ENCODE measurements at regions not wholly inside any gene's neighbourhood (a gene's known extent, or its start where the extent isn't known, plus 50 kb on each side); places are given as distances from the start of the nearest gene placed in this dataset.

DNA sequence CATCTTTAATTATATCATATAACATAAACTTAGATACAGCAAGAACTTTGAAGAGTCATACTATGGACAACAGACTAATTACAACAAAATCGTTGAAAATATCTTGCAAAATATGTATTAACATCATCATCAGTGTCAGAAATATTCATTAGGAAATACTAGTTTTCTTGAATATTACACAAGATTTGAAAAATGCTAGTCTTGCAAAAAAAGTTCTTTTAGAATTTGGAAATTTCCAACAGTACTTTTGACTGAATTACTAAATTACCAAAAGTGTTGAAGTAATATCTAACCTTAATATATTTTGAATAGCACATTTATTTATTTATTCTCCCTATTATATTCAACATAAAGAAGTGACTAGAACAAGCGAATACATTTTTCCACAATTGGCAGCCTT is 1224.8 kb upstream of the EYS start:
- POLR2A ChIA-PET (ENCODE audit: partially characterized antibody), result no interaction called here
- TF ChIP-seq, protein P1, sequence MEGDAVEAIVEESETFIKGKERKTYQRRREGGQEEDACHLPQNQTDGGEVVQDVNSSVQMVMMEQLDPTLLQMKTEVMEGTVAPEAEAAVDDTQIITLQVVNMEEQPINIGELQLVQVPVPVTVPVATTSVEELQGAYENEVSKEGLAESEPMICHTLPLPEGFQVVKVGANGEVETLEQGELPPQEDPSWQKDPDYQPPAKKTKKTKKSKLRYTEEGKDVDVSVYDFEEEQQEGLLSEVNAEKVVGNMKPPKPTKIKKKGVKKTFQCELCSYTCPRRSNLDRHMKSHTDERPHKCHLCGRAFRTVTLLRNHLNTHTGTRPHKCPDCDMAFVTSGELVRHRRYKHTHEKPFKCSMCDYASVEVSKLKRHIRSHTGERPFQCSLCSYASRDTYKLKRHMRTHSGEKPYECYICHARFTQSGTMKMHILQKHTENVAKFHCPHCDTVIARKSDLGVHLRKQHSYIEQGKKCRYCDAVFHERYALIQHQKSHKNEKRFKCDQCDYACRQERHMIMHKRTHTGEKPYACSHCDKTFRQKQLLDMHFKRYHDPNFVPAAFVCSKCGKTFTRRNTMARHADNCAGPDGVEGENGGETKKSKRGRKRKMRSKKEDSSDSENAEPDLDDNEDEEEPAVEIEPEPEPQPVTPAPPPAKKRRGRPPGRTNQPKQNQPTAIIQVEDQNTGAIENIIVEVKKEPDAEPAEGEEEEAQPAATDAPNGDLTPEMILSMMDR (IDR thresholded peaks at IDR 0.05; ENCODE audit: control extremely low read depth in 1 of 3, insufficient read depth in 1 of 3, low read depth in 1 of 3, low read length in 3 of 3), result no peak
- TF ChIP-seq KDM5A (IDR thresholded peaks at IDR 0.05; ENCODE audit: low read length), result no peak
- TF ChIP-seq EP300 (IDR thresholded peaks at IDR 0.05; ENCODE audit: borderline replicate concordance in 1 of 2, low read depth in 2 of 2, low read length in 2 of 2), result no peak
- no peak for TF ChIP-seq RAD21 (IDR thresholded peaks at IDR 0.05 in 1 of 2, conservative IDR thresholded peaks at IDR 0.05 in 1 of 2; ENCODE audit: low read depth in 2 of 2, low read length in 2 of 2)
- TF ChIP-seq TAF1 (IDR thresholded peaks at IDR 0.05; ENCODE audit: low read depth, low read length), result no peak
- no peak for TF ChIP-seq ASH2L (IDR thresholded peaks at IDR 0.05; ENCODE audit: low read length)
- no peak for TF ChIP-seq TCF12 (IDR thresholded peaks at IDR 0.05; ENCODE audit: low read depth, low read length)
- no peak for TF ChIP-seq POLR2A (IDR thresholded peaks at IDR 0.05; ENCODE audit: control extremely low read depth in 1 of 2, low read depth in 2 of 2, low read length in 2 of 2)
- no peak for TF ChIP-seq SUZ12 (IDR thresholded peaks at IDR 0.05; ENCODE audit: low read length)
- no peak for TF ChIP-seq SRF (IDR thresholded peaks at IDR 0.05; ENCODE audit: low read depth, low read length)
- TF ChIP-seq SP4 (IDR thresholded peaks at IDR 0.05; ENCODE audit: low read length), result no peak
- TF ChIP-seq RNF2 (IDR thresholded peaks at IDR 0.05; ENCODE audit: borderline replicate concordance, low read depth, low read length, missing control alignments, poor library complexity, severe bottlenecking), result no peak

More for the DNA sequence above, 1224.8 kb upstream of the EYS start:
- no peaks in the 10 kb centered on the region for H3K23me2 ChIP-seq (ENCODE audit: low read depth, low read length)
- no peak overlapping the region for H3K56ac ChIP-seq (replicated peaks; ENCODE audit: insufficient read length, low read depth, low read length)
- no peaks in the 10 kb centered on the region for H3K27me3 ChIP-seq (replicated peaks in 1 of 4; ENCODE audit: control insufficient read depth in 3 of 4, extremely low read depth in 1 of 4, insufficient read depth in 3 of 4, low read length in 3 of 4)
- no peak overlapping the region for H3K9ac ChIP-seq (replicated peaks in 1 of 4; ENCODE audit: extremely low read depth in 1 of 4, low read depth in 3 of 4, low read length in 3 of 4)
- 96% methylated on average over 2 of the region's 2 CpGs; no CpG with 5 or more reads in 1 of the 2 experiments for WGBS, 2 experiments (ENCODE audit: extremely low coverage in 1 of 2, insufficient coverage in 1 of 2, insufficient read length in 1 of 2, insufficient replicate concordance in 2 of 2, low coverage in 1 of 2, low lambda C conversion rate in 2 of 2, missing lambda C conversion rate in 1 of 2)
- H3K4ac ChIP-seq (replicated peaks; ENCODE audit: insufficient read length, low read depth, low read length), result no peak overlapping the region
- H2BK5ac ChIP-seq (ENCODE audit: low read depth, low read length), result no peak overlapping the region
- no peak overlapping the region for H2BK12ac ChIP-seq (ENCODE audit: low read depth, low read length)
- no peak overlapping the region for H2BK15ac ChIP-seq (ENCODE audit: low read length)
- CTCF ChIA-PET (ENCODE audit: partially characterized antibody), result no interaction called here
- H3K4me3 ChIP-seq (ENCODE audit: extremely low read depth in 1 of 4, insufficient read depth in 2 of 4, low read depth in 3 of 4, low read length in 4 of 4), result no peak overlapping the region
- H2AK5ac ChIP-seq (ENCODE audit: low read depth, low read length), result no peak overlapping the region
- no peaks in the 10 kb centered on the region for H4K20me1 ChIP-seq (replicated peaks in 1 of 2; ENCODE audit: control insufficient read depth in 1 of 2, insufficient read depth in 2 of 2, low read length in 2 of 2)
- no peak for FAIRE-seq
- no peak overlapping the region for H2BK20ac ChIP-seq (ENCODE audit: low read length)
- H2BK120ac ChIP-seq (replicated peaks; ENCODE audit: low read depth, low read length), result no peak overlapping the region
- no peaks in the 10 kb centered on the region for H3K4me1 ChIP-seq (replicated peaks in 1 of 4; ENCODE audit: control insufficient read depth in 3 of 4, insufficient read depth in 4 of 4, low read length in 3 of 4)
- H4K91ac ChIP-seq (replicated peaks; ENCODE audit: insufficient read length, low read length), result no peak overlapping the region
- no peaks in the 10 kb centered on the region for H3K79me2 ChIP-seq (ENCODE audit: control insufficient read depth in 1 of 2, insufficient read depth in 2 of 2, low read length in 2 of 2)
- H3K9me3 ChIP-seq (ENCODE audit: insufficient read depth in 2 of 2, low read depth in 1 of 2, low read length in 1 of 2), result peaks cover 7 to 10% of the 10 kb centered on the region in 2 experiments; a peak in 2 of 4 replicates
- no peak for DNase-seq (ENCODE audit: low read depth in 1 of 2, low spot score in 2 of 2)
- H3K23ac ChIP-seq (ENCODE audit: insufficient read length), result no peak overlapping the region
- H3K4me2 ChIP-seq (ENCODE audit: insufficient read depth in 1 of 2, low read depth in 2 of 2, low read length in 2 of 2), result no peak overlapping the region
- H2AFZ ChIP-seq (ENCODE audit: low read length), result no peak overlapping the region
- H3K36me3 ChIP-seq (ENCODE audit: control insufficient read depth in 2 of 4, insufficient read depth in 4 of 4, low read length in 3 of 4), result no peaks in the 10 kb centered on the region
- no peak overlapping the region for H3K18ac ChIP-seq (ENCODE audit: extremely low read depth, low read length)
- H4K5ac ChIP-seq (ENCODE audit: insufficient read length, low read depth, low read length), result no peak overlapping the region
- H3K79me1 ChIP-seq (ENCODE audit: low read depth, low read length), result no peaks in the 10 kb centered on the region
- H3K27ac ChIP-seq (ENCODE audit: low read depth, low read length), result no peak overlapping the region
- no peak overlapping the region for H3K14ac ChIP-seq (ENCODE audit: insufficient read length)
- H4K8ac ChIP-seq (ENCODE audit: extremely low read depth, insufficient read depth, low read length), result no peak overlapping the region

Measured in H1 (cell line).